Heart right ventricle (tissue), 16 donors: ENCODE measurements at regions not wholly inside any gene's neighbourhood (a gene's known extent, or its start where the extent isn't known, plus 50 kb on each side); places are given as distances from the start of the nearest gene placed in this dataset.
"Not testable (repeated sequence)": the region's sequence is repeated elsewhere in the genome, so short reads cannot be mapped to it uniquely, and the experiment has no call there.

Experiments
- ATAC-seq, 8 donors: fragments of 200-7000 bp; cut with Tn5 transposase; one replicate each; pipeline ENCODE4 v1.9.1; 2020; ENCODE audit warnings: mild to moderate bottlenecking in 8 of 8, moderate library complexity in 8 of 8, moderate number of reproducible peaks in 1 of 8
- DNase-seq, 2 donors: peaks; one replicate each; pipeline ENCODE4 v3.0.0-alpha.2; 2020
- H3K27ac ChIP-seq, 10 donors: fragments of 200-600 bp; sonication (generic) in 2 of 10; one replicate each; pipeline versions ENCODE4 v1.5.0 to v1.8.0; 2020 to 2022; ENCODE audit warnings: mild to moderate bottlenecking in 3 of 10
- H3K27me3 ChIP-seq, 7 donors: fragments of 200-600 bp; one replicate each; pipeline ENCODE4 v1.8.0; 2021 to 2022; ENCODE audit warnings: mild to moderate bottlenecking in 2 of 7
- H3K36me3 ChIP-seq, 9 donors: fragments of 200-600 bp; sonication (generic) in 1 of 9; one replicate each; pipeline versions ENCODE4 v1.5.0 to v1.8.0; 2020 to 2022; ENCODE audit warnings: mild to moderate bottlenecking in 2 of 9
- H3K4me1 ChIP-seq, 9 donors: fragments of 200-600 bp; sonication (generic) in 1 of 9; one replicate each; pipeline versions ENCODE4 v1.5.0 to v1.8.0; 2020 to 2022; ENCODE audit warnings: mild to moderate bottlenecking in 4 of 9
- H3K4me3 ChIP-seq, 10 donors: fragments of 200-600 bp; sonication (generic) in 2 of 10; one replicate each; pipeline versions ENCODE4 v1.5.0 to v1.8.0; 2020 to 2022; ENCODE audit warnings: mild to moderate bottlenecking in 7 of 10, moderate library complexity in 2 of 10
- H3K9me3 ChIP-seq, 11 donors: fragments of 200-600 bp in 10 of 11; sonication (generic) in 2 of 11; one replicate each; pipeline versions ENCODE4 v1.5.0 to v1.8.0; 2013 to 2022; ENCODE audit warnings: mild to moderate bottlenecking in 2 of 11, control low read depth in 1 of 11, moderate library complexity in 1 of 11
- WGBS, 2 donors: extraction: QIAGEN DNeasy Blood & Tissue Kit; methylation state at CpG; one replicate each; pipeline ENCODE4 v1.1.7; 2013; ENCODE audit warnings: inconsistent platforms in 1 of 2; 5-methylcytosine and 5-hydroxymethylcytosine counted together
- intact Hi-C, 10 donors: fragments of 100-400 bp; cut with DNase I; formaldehyde crosslinking; loops; one replicate each; pipeline versions ENCODE4 v1.11.1 to v1.14.2; 2022
- TF ChIP-seq, protein P1 (sequence below), 9 donors: fragments of 200-600 bp; sonication (generic) in 2 of 9; IDR thresholded peaks; one replicate each; pipeline versions ENCODE4 v1.5.0 to v1.8.0; 2021 to 2022; ENCODE audit warnings: antibody characterized with exemption in 9 of 9, mild to moderate bottlenecking in 5 of 9, moderate library complexity in 1 of 9
- donor health status: Arrhythmogenic right ventricular cardiomyopathy.
- donor health status: ischemic (EF 13 %, LVEDD 7.1; RV severe dilation, severe dysfunction).
- donor health status: healthy with polysubstance abuse.
- donor health status: DM: no; HTN: yes; CAD: no.
- donor health status: DM: no; HTN: no; CAD: no.
- donor health status: ischemic (EF 25% LVEDD 6.9; RV normal size, moderate dysfunction).
- donor health status: ischemic (EF 25% LVEDD 5.7; RV mildly dilated, moderate dysfunction).
- donor health status: healthy.
- donor health status: DM: yes; HTN: yes; CAD: no.
- donor health status: Ischemic cardiomyopathy.
- donor health status: ischemic (EF 35%, LVEDD 5.7; RV mildly dilated, moderate dysfunction).
- donor health status: nonischemic (EF 11% LVEDD 7.7; RV severe dilation, severe dysfunction).
- donor health status: DM: yes; HTN: yes; CAD: no.
- donor health status: PGD.
- donor health status: ischemic (EF 29% LVEDD 5.4; RV normal size, mild dysfunction).
- donor health status: nonischemic (EF 23%, LVEDD 6.1; RV moderate dilation, normal function).

- intact Hi-C loops = no loop called here
- TF ChIP-seq, protein P1, sequence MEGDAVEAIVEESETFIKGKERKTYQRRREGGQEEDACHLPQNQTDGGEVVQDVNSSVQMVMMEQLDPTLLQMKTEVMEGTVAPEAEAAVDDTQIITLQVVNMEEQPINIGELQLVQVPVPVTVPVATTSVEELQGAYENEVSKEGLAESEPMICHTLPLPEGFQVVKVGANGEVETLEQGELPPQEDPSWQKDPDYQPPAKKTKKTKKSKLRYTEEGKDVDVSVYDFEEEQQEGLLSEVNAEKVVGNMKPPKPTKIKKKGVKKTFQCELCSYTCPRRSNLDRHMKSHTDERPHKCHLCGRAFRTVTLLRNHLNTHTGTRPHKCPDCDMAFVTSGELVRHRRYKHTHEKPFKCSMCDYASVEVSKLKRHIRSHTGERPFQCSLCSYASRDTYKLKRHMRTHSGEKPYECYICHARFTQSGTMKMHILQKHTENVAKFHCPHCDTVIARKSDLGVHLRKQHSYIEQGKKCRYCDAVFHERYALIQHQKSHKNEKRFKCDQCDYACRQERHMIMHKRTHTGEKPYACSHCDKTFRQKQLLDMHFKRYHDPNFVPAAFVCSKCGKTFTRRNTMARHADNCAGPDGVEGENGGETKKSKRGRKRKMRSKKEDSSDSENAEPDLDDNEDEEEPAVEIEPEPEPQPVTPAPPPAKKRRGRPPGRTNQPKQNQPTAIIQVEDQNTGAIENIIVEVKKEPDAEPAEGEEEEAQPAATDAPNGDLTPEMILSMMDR (IDR thresholded peaks at IDR 0.05) = no peak
- no peaks in the 10 kb centered on the region for H3K4me1 ChIP-seq
- H3K27me3 ChIP-seq = no peaks in the 10 kb centered on the region
- DNase-seq (no peak), ATAC-seq (no peak)
- H3K36me3 ChIP-seq = no peaks in the 10 kb centered on the region
- peaks cover 0 to 20% (median 2%) of the 10 kb centered on the region in 11 donors for H3K9me3 ChIP-seq
- H3K27ac ChIP-seq = no peak overlapping the region
- no peak overlapping the region for H3K4me3 ChIP-seq
- WGBS, 2 donors = 54 to 66% methylated on average over 2 of the region's 2 CpGs
Observed at GRCh38 chr4:127403471-127404084, 229.2 kb upstream of the INTU start.

GRCh38 chr4:127406187-127406586, 226.6 kb upstream of the INTU start:
- Histone ChIP-seq H3K9me3 (peaks cover 0 to 20% (median 2%) of the 10 kb centered on the region in 11 donors), H3K27ac (no peak overlapping the region), H3K4me3 (no peak overlapping the region), H3K4me1 (no peaks in the 10 kb centered on the region), H3K27me3 (no peaks in the 10 kb centered on the region), H3K36me3 (no peaks in the 10 kb centered on the region)
- no peak for DNase-seq
- 71 to 89% methylated on average over 1 of the region's 1 CpG for WGBS, 2 donors
- no peak for ATAC-seq
- TF ChIP-seq, protein P1 (IDR thresholded peaks at IDR 0.05) = no peak
- intact Hi-C loops = no loop called here

- ATAC-seq, H3K36me3 ChIP-seq, H3K27ac ChIP-seq, intact Hi-C loops, H3K4me1 ChIP-seq, H3K4me3 ChIP-seq, H3K27me3 ChIP-seq, DNase-seq: not testable (repeated sequence)
- H3K9me3 ChIP-seq = peaks cover 0 to 20% (median 2%) of the 10 kb centered on the region in 11 donors
- 71 to 84% methylated on average over 9 of the region's 9 CpGs for WGBS, 2 donors
Observed at GRCh38 chr4:127407572-127407971, 225.2 kb upstream of the INTU start.

- ATAC-seq (peak in 7 of 8 donors; percentile 42 to 75 (median 58)), DNase-seq (no peak)
- Histone ChIP-seq H3K9me3 (peaks cover 0 to 20% (median 2%) of the 10 kb centered on the region in 11 donors), H3K4me3 (no peak overlapping the region), H3K36me3 (no peaks in the 10 kb centered on the region), H3K27me3 (no peaks in the 10 kb centered on the region), H3K4me1 (no peaks in the 10 kb centered on the region), H3K27ac (peak overlapping the region in 1 of 10 donors; percentile 7)
- 52 to 63% methylated on average over 3 of the region's 3 CpGs for WGBS, 2 donors
- TF ChIP-seq, protein P1 (IDR thresholded peaks at IDR 0.05) = no peak
- intact Hi-C loops = no loop called here
Observed at GRCh38 chr4:127410201-127410600, 222.6 kb upstream of the INTU start.

DNA sequence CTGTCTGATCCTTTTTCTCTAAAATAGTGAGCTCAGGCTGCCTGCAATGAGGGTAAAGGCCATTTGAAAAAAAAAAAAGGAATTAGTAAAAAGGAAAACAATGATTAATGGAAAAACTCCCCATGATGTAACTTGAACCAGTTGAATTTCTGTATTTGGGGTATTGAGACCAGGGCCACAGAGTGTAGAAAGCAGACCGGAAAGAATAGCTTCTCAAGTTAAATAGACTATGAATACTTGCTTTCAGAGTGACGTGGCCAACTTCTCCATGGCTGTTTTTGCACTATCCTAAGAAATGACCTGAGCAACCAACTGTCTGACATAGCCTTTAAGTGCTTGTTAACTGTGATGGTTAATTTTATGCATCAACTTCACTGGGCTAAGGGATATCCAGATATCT, 222.1 kb upstream of the INTU start:
- no peak for DNase-seq
- H3K27ac ChIP-seq = peak overlapping the region in 1 of 10 donors; percentile 6
- no peaks in the 10 kb centered on the region for H3K36me3 ChIP-seq
- no peaks in the 10 kb centered on the region for H3K27me3 ChIP-seq
- no peaks in the 10 kb centered on the region for H3K4me1 ChIP-seq
- H3K4me3 ChIP-seq = no peak overlapping the region
- TF ChIP-seq, protein P1 (IDR thresholded peaks at IDR 0.05) = no peak
- peaks cover 0 to 20% (median 2%) of the 10 kb centered on the region in 11 donors for H3K9me3 ChIP-seq
- intact Hi-C loops = no loop called here
- 50 to 54% methylated on average over 2 of the region's 2 CpGs for WGBS, 2 donors
- peak in 2 of 8 donors; percentile 38 to 42 for ATAC-seq
